K562 (cell line): ENCODE measurements at regions not wholly inside any gene's neighbourhood (a gene's known extent, or its start where the extent isn't known, plus 50 kb on each side); places are given as distances from the start of the nearest gene placed in this dataset.

ENCODE experiments used
- ATAC-seq: fragments of 200-7000 bp; cut with Tn5 transposase; 3 replicates; pipeline ENCODE4 v1.9.1; 2020; ENCODE audit warnings: moderate library complexity
- BruUV-seq: library from RNA; stranded (reverse); fragments of 400-500 nt; replicated peaks from 2 replicates; lab custom pipeline; 2021; lab: Mats Ljungman, UMichigan
- CTCF ChIA-PET: fragments of 300-600 bp; formaldehyde crosslinking; extraction: SDS; loops from one replicate; lab custom pipeline; 2021; ENCODE audit warnings: low intra/inter-chr PET ratio; lab: Yijun Ruan, JAX
- POLR2A ChIA-PET: fragments of 300-600, 350-650 bp; sonication (Branson Sonifier 250); formaldehyde crosslinking; extraction: SDS; loops from one replicate; lab custom pipeline; 2021; ENCODE audit warnings: antibody characterized with exemption, inconsistent platforms; lab: Yijun Ruan, JAX
- DNase-seq, 4 experiments: peaks; one replicate each; pipeline versions ENCODE4 v3.0.0 to v3.0.0-alpha.2; 2011 to 2018; ENCODE audit warnings: low spot score in 3 of 4, mixed read lengths in 3 of 4; ENCODE audit errors: extremely low read depth in 1 of 4
- FAIRE-seq: peaks from 2 replicates; lab custom pipeline; 2011; peaks lifted over from hg19 to GRCh38; lab: Jason Lieb, UNC
- H2AFZ ChIP-seq: 2 replicates; pipeline ENCODE4 v1.6.0; 2011; ENCODE audit warnings: low read depth, low read length, control low read depth, inconsistent platforms
- H3K27ac ChIP-seq: fragments of 200-600 bp; 3 replicates; pipeline ENCODE4 v1.8.0; 2011; ENCODE audit warnings: low read depth, mild to moderate bottlenecking, control low read depth, inconsistent platforms, low read length, moderate library complexity, mixed read lengths; ENCODE audit errors: extremely low read depth
- H3K27me3 ChIP-seq, 2 experiments: fragments of 300-600 bp in 1 of 2; 2 replicates in 1 of 2; 3 replicates in 1 of 2; pipeline versions ENCODE4 v1.6.0 to v1.8.0; 2011; ENCODE audit warnings: inconsistent platforms in 2 of 2, low read length in 2 of 2, mild to moderate bottlenecking in 1 of 2, mixed read lengths in 1 of 2, moderate library complexity in 1 of 2; ENCODE audit not compliant: control insufficient read depth in 2 of 2, insufficient read depth in 2 of 2
- H3K36me3 ChIP-seq: fragments of 300-600 bp; 3 replicates; pipeline ENCODE4 v1.8.0; 2011; ENCODE audit warnings: mild to moderate bottlenecking, low read length, inconsistent platforms; ENCODE audit not compliant: control insufficient read depth, insufficient read depth
- H3K4me1 ChIP-seq, 2 experiments: fragments of 200-600 bp in 1 of 2; replicated peaks in 1 of 2; 2 replicates in 1 of 2; 3 replicates in 1 of 2; pipeline versions ENCODE4 v1.5.1 to v1.8.0; 2011; ENCODE audit warnings: inconsistent platforms in 2 of 2, low read length in 2 of 2, mild to moderate bottlenecking in 1 of 2, mixed read lengths in 1 of 2, moderate library complexity in 1 of 2; ENCODE audit not compliant: control insufficient read depth in 2 of 2, insufficient read depth in 2 of 2
- H3K4me2 ChIP-seq: 2 replicates; pipeline ENCODE4 v1.6.1; 2011; ENCODE audit warnings: low read length, control low read depth, inconsistent platforms, mixed read lengths; ENCODE audit not compliant: insufficient read depth
- H3K4me3 ChIP-seq: fragments of 200-600 bp; sonication (generic), shearing (Covaris generic); 2 replicates; pipeline ENCODE4 v1.5.1; 2016; ENCODE audit warnings: control low read depth, inconsistent platforms
- H3K79me2 ChIP-seq: fragments of 200-600 bp; 3 replicates; pipeline ENCODE4 v1.8.0; 2011; ENCODE audit warnings: low read length, inconsistent platforms; ENCODE audit not compliant: control insufficient read depth, insufficient read depth
- H3K9ac ChIP-seq, 2 experiments: 2 replicates each; pipeline versions ENCODE4 v1.6.0 to v1.6.1; 2011; ENCODE audit warnings: low read depth in 2 of 2, low read length in 2 of 2, control low read depth in 1 of 2, inconsistent platforms in 1 of 2, mild to moderate bottlenecking in 1 of 2, mixed read lengths in 1 of 2; ENCODE audit not compliant: insufficient read depth in 1 of 2
- H3K9me1 ChIP-seq: one replicate; pipeline ENCODE4 v1.6.0; 2011; ENCODE audit warnings: inconsistent platforms, mild to moderate bottlenecking, low read length, moderate library complexity; ENCODE audit not compliant: control insufficient read depth, insufficient read depth
- H3K9me3 ChIP-seq: replicated peaks from 2 replicates; pipeline ENCODE4 v1.5.1; 2011; ENCODE audit warnings: low read depth, low read length, inconsistent platforms; ENCODE audit not compliant: control insufficient read depth, insufficient read depth
- H4K20me1 ChIP-seq: replicated peaks from 2 replicates; pipeline ENCODE4 v1.6.1; 2011; ENCODE audit warnings: low read length, inconsistent platforms, mixed read lengths; ENCODE audit not compliant: control insufficient read depth, insufficient read depth
- ATF3 ChIP-seq, 2 experiments: fragments of 450-650 bp in 1 of 2; sonication (generic) in 1 of 2; formaldehyde crosslinking in 1 of 2; IDR thresholded peaks in 1 of 2; conservative IDR thresholded peaks in 1 of 2; 2 replicates each; pipeline versions ENCODE4 v1.6.1 to v1.8.1; 2016 to 2023; ENCODE audit warnings: mild to moderate bottlenecking in 2 of 2, moderate library complexity in 2 of 2, inconsistent platforms in 1 of 2, missing genetic modification reagents in 1 of 2
- DNMT1 ChIP-seq: fragments of 450-650 bp; IDR thresholded peaks from 2 replicates; pipeline ENCODE4 v1.6.1; 2016; ENCODE audit warnings: antibody characterized with exemption, mild to moderate bottlenecking
- E4F1 ChIP-seq: fragments of 250-450 bp; sonication (Bioruptor Pico); IDR thresholded peaks from 2 replicates; pipeline ENCODE4 v1.5.0; 2021; ENCODE audit warnings: mild to moderate bottlenecking, borderline replicate concordance
- PHF20 ChIP-seq: fragments of 450-650 bp; IDR thresholded peaks from 2 replicates; pipeline ENCODE4 v1.6.1; 2018; ENCODE audit not compliant: partially characterized antibody
- POLR2H ChIP-seq: IDR thresholded peaks from 2 replicates; pipeline ENCODE4 v1.6.1; 2016; ENCODE audit warnings: missing genetic modification characterization, low read depth, mild to moderate bottlenecking, control low read depth, missing compliant biosample characterization, moderate library complexity
- RFX5 ChIP-seq: IDR thresholded peaks from 2 replicates; pipeline ENCODE4 v1.6.1; 2011; ENCODE audit warnings: low read depth, mild to moderate bottlenecking, improper control_type of control experiment, low read length
- STAT5B ChIP-seq: fragments of 250-450 bp; sonication (Bioruptor Pico); IDR thresholded peaks from 2 replicates; pipeline ENCODE4 v1.8.0; 2021; ENCODE audit warnings: mild to moderate bottlenecking, inconsistent platforms
- WGBS: fragments of 100-300 bp; shearing (Covaris generic); methylation state at CpG from one replicate; pipeline ENCODE4 v1.1.6; 2016; ENCODE audit warnings: low coverage, mixed read lengths; ENCODE audit not compliant: insufficient coverage; ENCODE audit errors: missing lambda C conversion rate; 5-methylcytosine and 5-hydroxymethylcytosine counted together
- in situ Hi-C: fragments of 300-500 bp; cut with MboI; formaldehyde crosslinking; loops from 4 replicates; pipeline ENCODE4 v1.15.0; 2018; ENCODE audit warnings: inconsistent platforms, mixed read lengths
- intact Hi-C: fragments of 100-400 bp; cut with micrococcal nuclease; formaldehyde crosslinking; loops from 2 replicates; pipeline ENCODE4 v1.14.2; 2022

GRCh38 chrX:7654316-7654715 lies 188.7 kb upstream of the VCX start:
- no peak overlapping the region for H3K4me3 ChIP-seq
- no peaks in the 10 kb centered on the region for H3K27me3 ChIP-seq
- no peaks in the 10 kb centered on the region for H3K36me3 ChIP-seq
- no TSS peak for BruUV-seq
- no peak overlapping the region for H3K27ac ChIP-seq
- ChIA-PET CTCF (no interaction called here), POLR2A (no interaction called here)
- no peaks in the 10 kb centered on the region for H3K9me1 ChIP-seq
- WGBS: 0% methylated on average over 2 of the region's 5 CpGs
- no peak overlapping the region for H2AFZ ChIP-seq
- H4K20me1 ChIP-seq: no peaks in the 10 kb centered on the region
- H3K4me2 ChIP-seq: no peak overlapping the region
- intact Hi-C loops (no loop called here), in situ Hi-C loops (no loop called here)
- FAIRE-seq (no peak), DNase-seq (no peak), ATAC-seq (no peak)
- no peaks in the 10 kb centered on the region for H3K79me2 ChIP-seq
- TF ChIP-seq DNMT1: no peak
- no peak for TF ChIP-seq ATF3 (IDR thresholded peaks at IDR 0.05)
- TF ChIP-seq ATF3 (CRISPR knock-in tag; conservative IDR thresholded peaks at IDR 0.05): no peak
- TF ChIP-seq RFX5: no peak
- TF ChIP-seq STAT5B (CRISPR knock-in tag): no peak
- TF ChIP-seq E4F1: no peak
- TF ChIP-seq PHF20: no peak
- no peak for TF ChIP-seq POLR2H (tag)
- no peaks in the 10 kb centered on the region for H3K9me3 ChIP-seq
- H3K9ac ChIP-seq: no peak overlapping the region
- H3K4me1 ChIP-seq: no peaks in the 10 kb centered on the region
